HepG2 (cell line): ENCODE measurements at regions not wholly inside any gene's neighbourhood (a gene's known extent, or its start where the extent isn't known, plus 50 kb on each side); places are given as distances from the start of the nearest gene placed in this dataset.

Experiments used
- ATAC-seq: fragments of 200-7000 bp; cut with Tn5 transposase; 3 replicates; pipeline ENCODE4 v1.9.1; 2020; ENCODE audit warnings: mild to moderate bottlenecking, moderate library complexity
- BruUV-seq: library from RNA; stranded (reverse); fragments of 400-500 nt; replicated peaks from 2 replicates; lab custom pipeline; 2021; lab: Mats Ljungman, UMichigan
- CTCF ChIA-PET: fragments of 300-600 bp; formaldehyde crosslinking; extraction: SDS; loops from one replicate; lab custom pipeline; 2021; ENCODE audit warnings: low total read pairs, inconsistent platforms, low intra/inter-chr PET ratio; lab: Yijun Ruan, JAX
- POLR2A ChIA-PET: fragments of 350-600 bp; sonication (Branson Sonifier 250); formaldehyde crosslinking; loops from one replicate; lab custom pipeline; 2020; ENCODE audit warnings: antibody characterized with exemption, inconsistent platforms; lab: Yijun Ruan, JAX
- DNase-seq: peaks from one replicate; pipeline ENCODE4 v3.0.0-alpha.2; 2015; ENCODE audit warnings: low spot score
- FAIRE-seq: peaks from 3 replicates; lab custom pipeline; 2011; peaks lifted over from hg19 to GRCh38; lab: Jason Lieb, UNC
- H2AFZ ChIP-seq: one replicate; pipeline ENCODE4 v1.6.1; 2011; ENCODE audit warnings: low read length, inconsistent platforms
- H3K27ac ChIP-seq: fragments of 300-600 bp; 3 replicates; pipeline ENCODE4 v1.8.0; 2011; ENCODE audit warnings: mixed run types, mild to moderate bottlenecking, mixed read lengths, low read length, inconsistent platforms; ENCODE audit not compliant: insufficient read depth; ENCODE audit errors: extremely low read length
- H3K27me3 ChIP-seq, 2 experiments: fragments of 200-600 bp in 1 of 2; 2 replicates in 1 of 2; 3 replicates in 1 of 2; pipeline versions ENCODE4 v1.6.0 to v1.8.0; 2011; ENCODE audit warnings: low read length in 2 of 2, mild to moderate bottlenecking in 2 of 2, moderate library complexity in 2 of 2, inconsistent platforms in 1 of 2; ENCODE audit not compliant: insufficient read depth in 2 of 2, control insufficient read depth in 1 of 2
- H3K36me3 ChIP-seq, 2 experiments: fragments of 200-600 bp in 1 of 2; replicated peaks in 1 of 2; 2 replicates in 1 of 2; 3 replicates in 1 of 2; pipeline versions ENCODE4 v1.5.1 to v1.8.0; 2011; ENCODE audit warnings: low read length in 2 of 2, inconsistent platforms in 1 of 2; ENCODE audit not compliant: insufficient read depth in 2 of 2, control insufficient read depth in 1 of 2
- H3K4me1 ChIP-seq: 2 replicates; pipeline ENCODE4 v1.5.1; 2012; ENCODE audit warnings: low read length, inconsistent platforms; ENCODE audit not compliant: insufficient read depth
- H3K4me2 ChIP-seq: 2 replicates; pipeline ENCODE4 v1.6.0; 2011; ENCODE audit warnings: low read depth, low read length, inconsistent platforms
- H3K4me3 ChIP-seq, 3 experiments: fragments of 200-600 bp in 1 of 3; sonication (generic), shearing (Covaris generic) in 1 of 3; replicated peaks in 1 of 3; 2 replicates each; pipeline ENCODE4 v1.5.1; 2011 to 2016; ENCODE audit warnings: low read length in 3 of 3, inconsistent platforms in 2 of 3, low read depth in 2 of 3, mild to moderate bottlenecking in 2 of 3, control low read depth in 1 of 3, mixed read lengths in 1 of 3; ENCODE audit not compliant: insufficient read depth in 1 of 3
- H3K79me2 ChIP-seq: one replicate; pipeline ENCODE4 v1.6.1; 2011; ENCODE audit warnings: low read length, inconsistent platforms; ENCODE audit not compliant: insufficient read depth
- H3K9ac ChIP-seq: 2 replicates; pipeline ENCODE4 v1.6.0; 2011; ENCODE audit warnings: mild to moderate bottlenecking, low read depth, low read length, inconsistent platforms; ENCODE audit not compliant: insufficient read depth
- H3K9me3 ChIP-seq: 2 replicates; pipeline ENCODE4 v1.5.1; 2012; ENCODE audit warnings: mild to moderate bottlenecking, low read length
- H4K20me1 ChIP-seq: 2 replicates; pipeline ENCODE4 v1.6.0; 2011; ENCODE audit warnings: inconsistent platforms, mild to moderate bottlenecking, low read length, moderate library complexity; ENCODE audit not compliant: insufficient read depth
- GATAD1 ChIP-seq: IDR thresholded peaks from 2 replicates; pipeline ENCODE4 v1.6.1; 2016; ENCODE audit warnings: missing genetic modification reagents, missing compliant biosample characterization
- PRMT3 ChIP-seq: sonication (generic); formaldehyde crosslinking; IDR thresholded peaks from 2 replicates; pipeline ENCODE4 v1.8.1; 2022; ENCODE audit warnings: low read depth, mild to moderate bottlenecking, moderate library complexity, missing genetic modification reagents, borderline replicate concordance
- SMARCE1 ChIP-seq: fragments of 450-650 bp; IDR thresholded peaks from 2 replicates; pipeline ENCODE4 v1.6.1; 2017; ENCODE audit warnings: borderline replicate concordance
- SRSF4 ChIP-seq: fragments of 200-400 bp; formaldehyde crosslinking; IDR thresholded peaks from one replicate; pipeline ENCODE4 v1.6.1; 2018; ENCODE audit warnings: mild to moderate bottlenecking, low read depth, low read length, moderate library complexity; ENCODE audit not compliant: poor library complexity, severe bottlenecking
- TARDBP ChIP-seq: sonication (generic); formaldehyde crosslinking; IDR thresholded peaks from 2 replicates; pipeline ENCODE4 v1.8.0; 2022; ENCODE audit warnings: mild to moderate bottlenecking, missing genetic modification reagents
- ZNF616 ChIP-seq: sonication (generic); formaldehyde crosslinking; IDR thresholded peaks from 2 replicates; pipeline ENCODE4 v1.5.0; 2020; ENCODE audit warnings: low read depth, mild to moderate bottlenecking, missing genetic modification reagents
- WGBS: methylation state at CpG from one replicate; pipeline ENCODE4 v1.1.6; 2017; ENCODE audit warnings: low lambda C conversion rate; 5-methylcytosine and 5-hydroxymethylcytosine counted together
- in situ Hi-C: cut with HindIII; loops from 2 replicates; pipeline ENCODE4 v1.10.0; 2017; ENCODE audit warnings: low pct_unique_long_range_greater_than_20kb; ENCODE audit not compliant: extremely low pct_ligation_motif_present
- intact Hi-C: fragments of 100-400 bp; cut with micrococcal nuclease; formaldehyde crosslinking; loops from one replicate; pipeline ENCODE4 v1.10.0; 2022; ENCODE audit not compliant: unreplicated experiment
- TF ChIP-seq, protein P1 (sequence below): sonication (generic); formaldehyde crosslinking; conservative IDR thresholded peaks from 2 replicates; pipeline ENCODE4 v1.5.0; 2020; ENCODE audit warnings: missing genetic modification reagents
- TF ChIP-seq, protein P2 (sequence below): sonication (generic); formaldehyde crosslinking; IDR thresholded peaks from 2 replicates; pipeline ENCODE4 v1.5.1; 2020; ENCODE audit warnings: missing genetic modification reagents, mild to moderate bottlenecking, borderline replicate concordance
- TF ChIP-seq, protein P3 (sequence below), 2 experiments: sonication (generic) in 1 of 2; formaldehyde crosslinking in 1 of 2; IDR thresholded peaks; 2 replicates each; pipeline versions ENCODE4 v1.6.1 to v1.9.0; 2014 to 2022; ENCODE audit warnings: antibody characterized with exemption in 1 of 2, borderline replicate concordance in 1 of 2, inconsistent platforms in 1 of 2, low read depth in 1 of 2, missing genetic modification reagents in 1 of 2

DNA sequence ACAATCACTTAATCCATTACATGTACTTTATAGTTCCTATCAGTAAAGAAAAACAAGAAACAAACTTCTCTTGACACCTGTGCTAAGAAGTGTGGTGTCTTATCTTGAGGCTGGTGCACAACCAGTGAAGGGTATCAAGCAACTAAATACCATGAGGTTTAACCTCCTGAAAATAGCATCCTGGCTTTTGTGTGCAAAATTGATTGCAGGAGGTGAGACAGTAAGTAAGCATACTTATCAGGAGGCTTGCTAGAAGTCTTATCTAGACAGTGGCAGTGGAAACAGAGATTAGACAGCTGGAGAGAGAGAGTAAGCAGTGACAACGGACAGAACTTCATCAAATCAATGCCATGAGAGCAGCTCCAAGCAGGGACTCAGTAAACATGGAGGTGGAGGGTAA is 730.3 kb downstream of the DNAH5 start:
- Histone ChIP-seq H3K4me3 (no peak overlapping the region), H3K27ac (no peak overlapping the region), H3K79me2 (no peaks in the 10 kb centered on the region), H3K36me3 (no peaks in the 10 kb centered on the region)
- POLR2A ChIA-PET: no interaction called here
- intact Hi-C loops: no loop called here
- TF ChIP-seq SRSF4 (no peak), GATAD1 (CRISPR knock-in tag) (no peak), ZNF616 (CRISPR knock-in tag) (no peak), SMARCE1 (no peak), PRMT3 (CRISPR knock-in tag) (no peak), TARDBP (no peak)
- TF ChIP-seq, protein P1, sequence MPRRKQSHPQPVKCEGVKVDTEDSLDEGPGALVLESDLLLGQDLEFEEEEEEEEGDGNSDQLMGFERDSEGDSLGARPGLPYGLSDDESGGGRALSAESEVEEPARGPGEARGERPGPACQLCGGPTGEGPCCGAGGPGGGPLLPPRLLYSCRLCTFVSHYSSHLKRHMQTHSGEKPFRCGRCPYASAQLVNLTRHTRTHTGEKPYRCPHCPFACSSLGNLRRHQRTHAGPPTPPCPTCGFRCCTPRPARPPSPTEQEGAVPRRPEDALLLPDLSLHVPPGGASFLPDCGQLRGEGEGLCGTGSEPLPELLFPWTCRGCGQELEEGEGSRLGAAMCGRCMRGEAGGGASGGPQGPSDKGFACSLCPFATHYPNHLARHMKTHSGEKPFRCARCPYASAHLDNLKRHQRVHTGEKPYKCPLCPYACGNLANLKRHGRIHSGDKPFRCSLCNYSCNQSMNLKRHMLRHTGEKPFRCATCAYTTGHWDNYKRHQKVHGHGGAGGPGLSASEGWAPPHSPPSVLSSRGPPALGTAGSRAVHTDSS (CRISPR knock-in tag): no peak
- TF ChIP-seq, protein P2, sequence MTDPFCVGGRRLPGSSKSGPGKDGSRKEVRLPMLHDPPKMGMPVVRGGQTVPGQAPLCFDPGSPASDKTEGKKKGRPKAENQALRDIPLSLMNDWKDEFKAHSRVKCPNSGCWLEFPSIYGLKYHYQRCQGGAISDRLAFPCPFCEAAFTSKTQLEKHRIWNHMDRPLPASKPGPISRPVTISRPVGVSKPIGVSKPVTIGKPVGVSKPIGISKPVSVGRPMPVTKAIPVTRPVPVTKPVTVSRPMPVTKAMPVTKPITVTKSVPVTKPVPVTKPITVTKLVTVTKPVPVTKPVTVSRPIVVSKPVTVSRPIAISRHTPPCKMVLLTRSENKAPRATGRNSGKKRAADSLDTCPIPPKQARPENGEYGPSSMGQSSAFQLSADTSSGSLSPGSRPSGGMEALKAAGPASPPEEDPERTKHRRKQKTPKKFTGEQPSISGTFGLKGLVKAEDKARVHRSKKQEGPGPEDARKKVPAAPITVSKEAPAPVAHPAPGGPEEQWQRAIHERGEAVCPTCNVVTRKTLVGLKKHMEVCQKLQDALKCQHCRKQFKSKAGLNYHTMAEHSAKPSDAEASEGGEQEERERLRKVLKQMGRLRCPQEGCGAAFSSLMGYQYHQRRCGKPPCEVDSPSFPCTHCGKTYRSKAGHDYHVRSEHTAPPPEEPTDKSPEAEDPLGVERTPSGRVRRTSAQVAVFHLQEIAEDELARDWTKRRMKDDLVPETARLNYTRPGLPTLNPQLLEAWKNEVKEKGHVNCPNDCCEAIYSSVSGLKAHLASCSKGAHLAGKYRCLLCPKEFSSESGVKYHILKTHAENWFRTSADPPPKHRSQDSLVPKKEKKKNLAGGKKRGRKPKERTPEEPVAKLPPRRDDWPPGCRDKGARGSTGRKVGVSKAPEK (CRISPR knock-in tag): no peak
- TF ChIP-seq, protein P3, sequence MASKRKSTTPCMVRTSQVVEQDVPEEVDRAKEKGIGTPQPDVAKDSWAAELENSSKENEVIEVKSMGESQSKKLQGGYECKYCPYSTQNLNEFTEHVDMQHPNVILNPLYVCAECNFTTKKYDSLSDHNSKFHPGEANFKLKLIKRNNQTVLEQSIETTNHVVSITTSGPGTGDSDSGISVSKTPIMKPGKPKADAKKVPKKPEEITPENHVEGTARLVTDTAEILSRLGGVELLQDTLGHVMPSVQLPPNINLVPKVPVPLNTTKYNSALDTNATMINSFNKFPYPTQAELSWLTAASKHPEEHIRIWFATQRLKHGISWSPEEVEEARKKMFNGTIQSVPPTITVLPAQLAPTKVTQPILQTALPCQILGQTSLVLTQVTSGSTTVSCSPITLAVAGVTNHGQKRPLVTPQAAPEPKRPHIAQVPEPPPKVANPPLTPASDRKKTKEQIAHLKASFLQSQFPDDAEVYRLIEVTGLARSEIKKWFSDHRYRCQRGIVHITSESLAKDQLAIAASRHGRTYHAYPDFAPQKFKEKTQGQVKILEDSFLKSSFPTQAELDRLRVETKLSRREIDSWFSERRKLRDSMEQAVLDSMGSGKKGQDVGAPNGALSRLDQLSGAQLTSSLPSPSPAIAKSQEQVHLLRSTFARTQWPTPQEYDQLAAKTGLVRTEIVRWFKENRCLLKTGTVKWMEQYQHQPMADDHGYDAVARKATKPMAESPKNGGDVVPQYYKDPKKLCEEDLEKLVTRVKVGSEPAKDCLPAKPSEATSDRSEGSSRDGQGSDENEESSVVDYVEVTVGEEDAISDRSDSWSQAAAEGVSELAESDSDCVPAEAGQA (IDR thresholded peaks at IDR 0.05; ENCODE audit: low read depth): no peak
- TF ChIP-seq, protein P3 (CRISPR knock-in tag; IDR thresholded peaks at IDR 0.05; ENCODE audit: borderline replicate concordance): no peak
- TF ChIP-seq, all 625 proteins: peak for 0
- WGBS: 0% methylated on average over 1 of the region's 1 CpG
- FAIRE-seq: no peak
- Histone ChIP-seq H3K27me3 (no peaks in the 10 kb centered on the region; a peak in 1 of 5 replicates), H4K20me1 (no peaks in the 10 kb centered on the region), H2AFZ (no peak overlapping the region), H3K4me2 (no peak overlapping the region), H3K4me1 (no peaks in the 10 kb centered on the region), H3K9me3 (peaks cover 65% of the 10 kb centered on the region), H3K9ac (no peak overlapping the region)
- no TSS peak for BruUV-seq
- DNase-seq: no peak
- no peak for ATAC-seq
- in situ Hi-C loops: no loop called here
- CTCF ChIA-PET: no interaction called here
